GM12864 (cell line): ENCODE measurements at regions not wholly inside any gene's neighbourhood (a gene's known extent, or its start where the extent isn't known, plus 50 kb on each side); places are given as distances from the start of the nearest gene placed in this dataset.

Experiments
- DNase-seq: peaks from one replicate; pipeline ENCODE4 v3.0.0-alpha.2; 2011; ENCODE audit warnings: low read depth
- H3K4me3 ChIP-seq: 2 replicates; pipeline ENCODE4 v1.5.1; 2011; ENCODE audit warnings: mild to moderate bottlenecking, low read depth, low read length, control low read depth
- TF ChIP-seq, protein P1 (sequence below): IDR thresholded peaks from 2 replicates; pipeline ENCODE4 v1.5.1; 2011; ENCODE audit warnings: low read depth, mild to moderate bottlenecking, moderate library complexity, low read length, control low read depth, inconsistent platforms; ENCODE audit errors: missing control alignments

DNA sequence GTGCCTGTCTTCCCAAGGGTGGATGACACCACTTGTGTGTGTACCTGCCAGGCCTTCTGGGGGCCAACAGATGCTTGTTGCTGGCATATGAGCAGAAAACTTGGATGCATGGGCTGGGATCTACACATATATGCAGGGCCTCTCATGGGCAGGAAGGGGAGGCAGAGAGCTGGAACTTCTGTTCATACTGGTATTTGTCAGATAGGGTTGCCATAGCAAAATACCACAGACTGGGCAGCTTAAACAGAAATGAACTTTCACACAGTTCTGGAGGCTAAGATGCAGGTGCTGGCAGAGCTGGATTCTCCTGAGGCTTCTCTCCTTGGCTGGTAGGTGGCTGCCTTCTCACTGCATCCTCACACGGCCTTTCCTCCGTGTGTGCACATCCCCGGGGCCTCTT lies 121.8 kb downstream of the SUDS3 start:
- no peak overlapping the region for H3K4me3 ChIP-seq
- TF ChIP-seq, protein P1, sequence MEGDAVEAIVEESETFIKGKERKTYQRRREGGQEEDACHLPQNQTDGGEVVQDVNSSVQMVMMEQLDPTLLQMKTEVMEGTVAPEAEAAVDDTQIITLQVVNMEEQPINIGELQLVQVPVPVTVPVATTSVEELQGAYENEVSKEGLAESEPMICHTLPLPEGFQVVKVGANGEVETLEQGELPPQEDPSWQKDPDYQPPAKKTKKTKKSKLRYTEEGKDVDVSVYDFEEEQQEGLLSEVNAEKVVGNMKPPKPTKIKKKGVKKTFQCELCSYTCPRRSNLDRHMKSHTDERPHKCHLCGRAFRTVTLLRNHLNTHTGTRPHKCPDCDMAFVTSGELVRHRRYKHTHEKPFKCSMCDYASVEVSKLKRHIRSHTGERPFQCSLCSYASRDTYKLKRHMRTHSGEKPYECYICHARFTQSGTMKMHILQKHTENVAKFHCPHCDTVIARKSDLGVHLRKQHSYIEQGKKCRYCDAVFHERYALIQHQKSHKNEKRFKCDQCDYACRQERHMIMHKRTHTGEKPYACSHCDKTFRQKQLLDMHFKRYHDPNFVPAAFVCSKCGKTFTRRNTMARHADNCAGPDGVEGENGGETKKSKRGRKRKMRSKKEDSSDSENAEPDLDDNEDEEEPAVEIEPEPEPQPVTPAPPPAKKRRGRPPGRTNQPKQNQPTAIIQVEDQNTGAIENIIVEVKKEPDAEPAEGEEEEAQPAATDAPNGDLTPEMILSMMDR = no peak
- no peak for DNase-seq

DNA sequence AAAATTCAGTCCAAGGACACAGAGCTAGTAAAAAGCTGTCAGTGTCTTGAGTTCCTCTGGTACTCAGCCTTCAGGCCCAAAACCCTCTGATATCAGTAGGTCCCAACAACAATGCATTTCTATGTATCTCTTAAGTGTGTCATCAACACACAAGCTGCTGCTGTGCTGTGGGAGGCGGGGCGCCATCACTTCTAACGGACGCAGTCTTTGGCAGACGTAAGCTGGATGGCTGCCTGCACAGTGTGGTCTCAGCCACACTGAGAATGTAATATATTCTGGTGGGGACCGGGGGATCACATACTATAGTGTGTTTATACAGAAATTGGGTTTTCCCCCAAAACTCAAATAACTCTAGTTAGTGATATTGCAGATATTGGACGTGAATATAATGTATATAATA lies 123.9 kb downstream of the SUDS3 start:
- DNase-seq = no peak
- TF ChIP-seq, protein P1 = no peak
- no peak overlapping the region for H3K4me3 ChIP-seq

DNA sequence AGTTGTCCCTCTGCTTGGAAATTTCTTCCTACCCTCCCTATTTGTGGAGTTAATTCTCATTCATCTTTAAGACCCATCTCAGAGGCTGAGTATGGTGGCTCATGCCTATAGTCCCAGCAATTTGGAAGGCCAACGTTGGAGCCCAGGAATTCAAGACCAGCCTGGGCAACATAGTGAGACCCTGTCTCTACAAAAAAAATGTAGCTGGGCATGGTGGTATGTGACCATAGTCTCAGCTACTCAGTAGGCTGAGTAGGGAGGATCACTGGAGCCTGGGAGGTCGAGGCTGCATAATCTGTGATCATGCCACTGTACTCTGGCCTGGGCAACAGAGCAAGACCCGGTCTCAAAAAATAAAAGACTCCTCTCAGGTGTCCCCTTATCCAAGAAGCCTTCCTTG lies 125.1 kb downstream of the SUDS3 start:
- no peak for DNase-seq
- no peak overlapping the region for H3K4me3 ChIP-seq
- TF ChIP-seq, protein P1 = no peak

DNA sequence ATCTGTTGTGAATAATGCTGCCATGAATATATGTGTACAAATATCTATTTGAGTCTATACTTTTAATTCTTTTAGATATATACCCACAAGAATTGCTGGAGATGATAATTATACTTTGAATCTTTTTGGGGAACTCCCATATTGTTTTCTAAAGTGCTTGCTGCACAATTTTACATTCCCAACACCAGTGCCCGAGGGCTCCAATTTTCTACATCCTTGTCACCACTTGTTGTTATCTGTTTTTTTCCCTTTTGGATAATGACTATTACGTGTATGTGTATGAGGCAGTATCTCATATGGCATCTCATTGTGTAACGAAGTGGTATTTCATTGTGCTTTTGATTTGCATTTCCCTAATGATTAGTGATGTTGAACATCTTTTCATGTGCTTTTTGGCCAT lies 127.1 kb downstream of the SUDS3 start:
- TF ChIP-seq, protein P1 = no peak
- no peak for DNase-seq
- H3K4me3 ChIP-seq = no peak overlapping the region

DNA sequence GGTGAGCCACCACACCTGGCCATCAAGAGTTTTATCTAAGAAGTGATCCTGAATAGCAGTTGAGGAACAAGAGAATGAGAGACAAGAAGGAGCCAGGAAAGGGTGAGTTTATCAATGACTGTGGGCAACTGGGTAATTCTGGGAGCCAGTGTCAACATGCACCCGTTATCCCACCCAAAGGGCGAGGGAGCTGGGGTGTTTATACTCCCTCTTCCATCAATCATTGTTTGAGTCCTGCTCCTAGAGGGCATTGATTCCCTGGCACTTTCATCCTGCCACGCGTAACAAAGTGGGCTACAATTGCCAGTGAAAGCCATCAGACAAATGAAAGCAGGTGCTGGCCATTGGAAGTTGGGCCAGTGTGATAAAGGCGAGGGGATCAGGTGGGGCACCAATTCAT lies 136.3 kb downstream of the SUDS3 start:
- no peak overlapping the region for H3K4me3 ChIP-seq
- TF ChIP-seq, protein P1 = no peak
- DNase-seq = no peak

DNA sequence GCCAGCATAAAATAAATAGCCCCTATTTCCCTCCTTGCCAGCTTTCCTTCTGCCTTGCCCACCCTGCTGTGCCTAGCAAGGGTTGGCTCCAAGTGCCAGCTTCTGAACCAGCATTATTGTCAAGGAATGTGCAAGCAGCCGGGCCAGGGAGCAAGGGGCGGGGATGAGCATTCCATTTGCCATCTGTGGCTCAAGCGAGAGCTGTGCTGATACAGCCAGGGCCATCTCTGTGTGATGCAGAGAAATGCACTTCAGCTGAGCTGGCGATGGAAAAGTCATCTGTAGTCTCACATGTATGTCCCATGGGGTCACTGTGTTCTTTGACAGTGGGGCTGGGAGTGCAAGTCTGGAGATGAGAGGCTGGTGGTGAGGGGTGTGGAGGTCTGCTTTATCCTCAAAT lies 137.3 kb downstream of the SUDS3 start:
- no peak for DNase-seq
- TF ChIP-seq, protein P1 = no peak

DNA sequence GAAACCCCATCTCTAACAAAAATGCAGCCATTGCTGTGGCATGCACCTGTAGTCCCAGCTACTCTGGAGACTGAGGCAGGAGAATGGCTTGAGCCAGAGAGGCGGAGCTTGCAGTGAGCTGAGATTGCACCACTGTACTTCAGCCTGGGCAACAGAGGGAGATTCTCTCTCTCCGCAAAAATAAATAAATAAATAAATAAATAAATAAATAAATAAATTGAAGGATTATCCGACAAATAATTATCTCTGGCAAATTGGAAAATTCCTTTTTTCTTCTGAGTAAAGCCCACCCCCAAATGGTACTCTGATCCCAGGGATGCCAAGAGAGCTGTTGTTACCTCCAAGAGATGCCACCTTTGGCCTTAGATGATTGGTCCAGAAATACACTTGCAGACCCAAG lies 137.9 kb downstream of the SUDS3 start:
- DNase-seq = no peak
- H3K4me3 ChIP-seq = no peak overlapping the region

More for the DNA sequence above, 137.3 kb downstream of the SUDS3 start:
- no peak overlapping the region for H3K4me3 ChIP-seq

More for the DNA sequence above, 137.9 kb downstream of the SUDS3 start:
- TF ChIP-seq, protein P1 = no peak
